Left renal pelvis (tissue), 4 donors: ENCODE measurements at regions not wholly inside any gene's neighbourhood (a gene's known extent, or its start where the extent isn't known, plus 50 kb on each side); places are given as distances from the start of the nearest gene placed in this dataset.
"Not testable (repeated sequence)": the region's sequence is repeated elsewhere in the genome, so short reads cannot be mapped to it uniquely, and the experiment has no call there.

ENCODE experiments used
- DNase-seq, 4 donors: peaks; one replicate each; pipeline ENCODE4 v3.0.0-alpha.2; 2013; ENCODE audit warnings: low read depth in 4 of 4, low spot score in 3 of 4

GRCh38 chr6:78631976-78632375, 235.4 kb upstream of the IRAK1BP1 start:
- DNase-seq: no peak

GRCh38 chr6:78639111-78640110, 227.9 kb upstream of the IRAK1BP1 start:
- DNase-seq: no peak

GRCh38 chr6:78643976-78644375, 223.4 kb upstream of the IRAK1BP1 start:
- not testable (repeated sequence) for DNase-seq

DNA sequence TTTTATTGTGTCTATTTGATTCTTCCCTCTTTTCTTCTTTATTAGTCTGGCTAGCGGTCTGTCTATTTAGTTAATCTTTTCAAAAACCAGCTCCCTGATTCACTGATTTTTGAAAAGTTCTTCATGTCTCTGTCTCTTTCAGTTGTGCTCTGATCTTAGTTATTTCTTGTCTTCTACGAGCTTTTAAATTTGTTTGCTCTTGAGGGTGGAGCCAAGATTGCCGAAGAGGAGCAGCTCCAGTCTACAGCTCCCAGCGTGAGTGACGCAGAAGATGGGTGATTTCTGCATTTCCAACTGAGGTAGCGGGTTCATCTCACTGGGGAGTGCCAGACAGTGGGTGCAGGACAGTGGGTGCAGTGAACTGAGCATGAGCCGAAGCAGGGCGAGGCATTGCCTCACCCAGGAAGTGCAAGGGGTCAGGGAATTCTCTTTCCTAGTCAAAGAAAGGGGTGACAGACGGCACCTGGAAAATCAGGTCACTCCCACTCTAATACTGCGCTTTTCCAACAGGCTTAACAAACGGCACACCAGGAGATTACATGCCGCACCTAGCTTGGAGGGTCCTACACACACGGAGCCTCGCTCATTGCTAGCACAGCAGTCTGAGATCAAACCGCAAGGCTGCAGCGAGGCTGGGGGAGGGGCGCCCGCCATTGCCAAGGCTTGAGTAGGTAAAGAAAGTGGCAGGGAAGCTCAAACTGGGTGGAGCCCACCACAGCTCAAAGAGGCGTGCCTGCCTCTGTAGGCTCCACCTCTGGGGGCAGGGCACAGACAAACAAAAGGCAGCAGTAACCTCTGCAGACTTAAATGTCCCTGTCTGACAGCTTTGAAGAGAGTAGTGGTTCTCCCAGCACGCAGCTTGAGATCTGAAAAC, 220.6 kb upstream of the IRAK1BP1 start:
- not testable (repeated sequence) for DNase-seq

DNA sequence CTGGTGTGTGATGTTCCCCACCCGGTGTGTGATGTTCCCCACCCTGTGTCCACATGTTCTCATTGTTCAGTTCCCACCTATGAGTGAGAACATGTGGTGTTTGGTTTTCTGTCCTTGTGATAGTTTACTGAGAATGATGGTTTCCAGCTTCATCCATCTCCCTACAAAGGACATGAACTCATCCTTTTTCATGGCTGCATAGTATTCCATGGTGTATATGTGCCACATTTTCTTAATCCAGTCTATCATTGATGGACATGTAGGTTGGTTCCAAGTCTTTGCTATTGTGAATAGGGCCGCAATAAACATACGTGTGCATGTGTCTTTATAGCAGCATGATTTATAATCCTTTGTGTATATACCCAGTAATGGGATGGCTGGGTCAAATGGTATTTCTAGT, 201.5 kb upstream of the IRAK1BP1 start:
- DNase-seq: not testable (repeated sequence)

DNA sequence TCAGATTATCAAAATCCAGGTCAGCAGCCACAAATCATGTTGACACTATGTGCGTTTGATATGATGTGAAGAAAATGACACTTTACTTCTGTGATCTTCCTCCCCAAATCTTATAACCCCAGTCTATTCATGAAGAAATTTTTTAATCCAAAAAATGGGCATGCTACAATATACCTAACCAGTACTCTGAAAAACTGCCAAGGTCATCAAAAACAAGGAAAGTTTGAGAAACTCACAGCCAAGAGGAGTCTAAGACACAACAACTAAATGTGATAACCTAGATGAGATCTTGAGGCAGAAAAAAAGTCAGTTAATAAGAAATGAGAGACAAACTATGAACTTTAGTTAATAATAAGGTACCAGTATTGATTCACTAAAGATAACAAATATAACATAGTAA, 200.6 kb upstream of the IRAK1BP1 start:
- no peak for DNase-seq

DNA sequence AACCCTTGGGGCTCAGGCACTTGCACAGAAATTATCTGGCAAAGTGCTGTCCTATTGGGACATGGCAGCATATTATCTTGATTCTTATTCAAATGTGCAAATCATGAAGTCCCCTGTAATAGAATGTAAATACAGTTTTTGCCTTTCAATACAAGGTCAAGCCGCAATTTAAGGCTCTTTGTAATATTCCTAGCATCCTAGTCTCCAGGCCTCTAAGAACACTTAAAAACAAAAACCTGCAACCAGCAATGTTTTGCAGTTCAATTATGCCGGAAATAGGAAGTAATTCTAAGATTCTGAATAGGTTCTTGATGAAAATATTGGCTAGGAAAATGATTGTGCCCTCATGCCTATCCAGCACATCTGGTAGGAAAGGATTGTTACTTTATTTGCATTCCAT, 197.2 kb upstream of the IRAK1BP1 start:
- no peak for DNase-seq

DNA sequence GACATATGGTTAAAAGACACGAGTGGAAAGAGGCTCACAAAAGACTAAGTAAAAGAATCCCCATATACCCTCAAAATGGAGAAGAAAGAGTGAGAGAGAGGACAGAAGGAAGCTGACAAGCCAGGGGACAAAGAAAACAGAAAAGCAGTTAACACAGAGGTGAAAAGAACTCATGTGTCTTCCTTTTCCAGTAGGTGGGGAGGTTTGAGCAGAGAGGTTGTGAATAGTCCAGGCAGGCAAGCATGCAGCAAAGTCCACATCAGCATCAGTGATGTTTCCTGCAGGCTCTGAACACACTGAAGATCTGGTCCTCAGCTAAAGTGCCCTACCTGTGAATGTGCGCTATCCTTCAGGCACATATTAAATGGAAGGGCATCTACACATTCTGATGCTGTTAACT, 196.5 kb upstream of the IRAK1BP1 start:
- DNase-seq: no peak

- not testable (repeated sequence) for DNase-seq
Measured at GRCh38 chr6:78676069-78677007, 191.0 kb upstream of the IRAK1BP1 start.

DNA sequence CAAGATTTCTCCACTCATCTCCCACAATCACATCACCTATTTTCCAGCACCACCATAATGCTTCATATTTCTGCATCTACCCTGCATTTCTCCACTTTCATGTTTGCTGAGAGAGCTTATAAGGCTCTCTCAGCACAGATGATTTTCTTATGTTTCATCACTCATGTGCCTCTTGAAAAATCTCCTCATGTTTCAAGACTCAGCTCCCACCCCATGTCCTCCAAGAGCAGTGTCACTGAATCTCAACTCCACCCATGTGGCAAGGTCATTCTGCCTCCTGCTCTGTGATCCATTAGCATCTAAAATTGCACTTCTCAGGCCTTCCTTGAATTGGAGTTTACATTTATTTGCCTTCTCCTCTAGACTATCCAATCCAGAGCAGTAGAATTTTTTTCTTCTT, 178.7 kb upstream of the IRAK1BP1 start:
- no peak for DNase-seq

DNA sequence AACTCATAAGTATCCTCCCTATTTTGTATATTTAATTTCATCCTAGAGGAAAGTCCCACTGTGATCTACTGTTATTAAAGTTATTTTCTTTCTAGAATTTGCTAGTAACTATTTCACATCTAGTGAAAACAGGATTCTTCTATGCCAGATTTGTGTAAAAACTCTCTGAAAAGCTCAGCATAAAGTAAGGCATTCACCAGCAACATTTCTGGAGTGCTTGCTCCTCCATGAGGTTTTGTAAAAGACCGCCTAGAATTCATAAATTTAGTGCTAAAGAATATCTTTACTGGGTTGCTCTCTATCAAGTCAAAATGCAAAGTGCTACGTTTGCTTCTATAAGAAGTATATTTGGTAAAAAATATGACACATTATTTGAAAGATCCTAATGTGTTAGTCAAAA, 173.5 kb upstream of the IRAK1BP1 start:
- DNase-seq: no peak

GRCh38 chr6:78694628-78695027, 172.7 kb upstream of the IRAK1BP1 start:
- DNase-seq: not testable (repeated sequence)

DNA sequence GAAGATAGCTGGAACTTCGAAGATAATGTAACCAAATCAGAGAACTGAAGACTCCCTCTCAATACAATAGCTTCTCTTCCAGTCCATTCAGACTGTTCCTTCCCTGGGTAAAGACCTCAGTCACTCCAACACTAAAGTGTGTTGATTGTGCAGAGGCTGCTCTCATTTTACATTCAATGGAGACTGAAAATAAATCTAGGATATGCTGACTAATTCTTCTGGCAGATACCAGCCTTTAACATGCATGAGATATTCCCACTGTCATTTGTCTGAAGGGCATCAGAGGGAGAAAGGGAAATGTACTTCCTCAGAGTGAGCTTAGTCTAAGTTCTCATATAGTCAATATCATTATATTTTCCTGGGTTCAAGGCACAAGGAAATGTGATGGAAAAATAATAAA, 166.4 kb upstream of the IRAK1BP1 start:
- no peak for DNase-seq

- DNase-seq: no peak
Measured at GRCh38 chr6:78701407-78701806, 165.9 kb upstream of the IRAK1BP1 start.

DNA sequence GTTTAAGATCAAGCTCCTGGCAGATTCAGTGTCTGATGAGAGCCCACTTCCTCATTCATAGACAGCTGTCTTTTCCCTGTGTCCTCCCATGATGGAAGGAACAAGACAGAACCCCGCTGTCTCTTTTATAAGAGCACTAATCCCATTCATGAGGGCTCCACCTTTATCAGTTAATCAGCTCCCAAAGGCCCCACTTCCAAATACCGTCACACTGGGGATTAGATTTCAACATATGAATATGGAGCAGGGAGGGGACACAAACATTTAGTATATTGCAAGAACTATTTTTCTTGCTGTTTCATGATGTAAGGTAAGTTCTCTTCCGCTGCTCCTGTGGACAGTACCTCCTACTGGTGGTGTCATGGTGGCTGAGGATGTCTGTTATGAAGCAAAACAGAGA, 158.3 kb upstream of the IRAK1BP1 start:
- DNase-seq: no peak

DNA sequence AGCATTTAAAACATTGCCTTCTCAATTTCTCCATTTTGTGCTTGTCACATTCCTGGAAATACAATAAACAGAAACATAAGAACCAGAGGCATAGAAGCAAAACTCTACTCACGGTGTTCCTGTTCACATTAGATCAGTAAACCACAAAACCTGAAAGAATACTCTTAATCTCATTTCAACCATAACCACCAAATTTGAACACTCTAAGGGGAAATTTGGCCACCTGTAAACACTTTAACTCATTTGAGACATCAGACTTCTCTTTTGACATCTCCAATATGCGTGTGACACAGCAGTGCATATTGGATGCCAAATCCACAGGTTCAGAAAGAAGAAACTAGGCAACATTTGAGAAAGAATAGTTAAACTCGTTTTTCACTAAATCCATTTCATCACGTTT, 153.8 kb upstream of the IRAK1BP1 start:
- no peak for DNase-seq

DNA sequence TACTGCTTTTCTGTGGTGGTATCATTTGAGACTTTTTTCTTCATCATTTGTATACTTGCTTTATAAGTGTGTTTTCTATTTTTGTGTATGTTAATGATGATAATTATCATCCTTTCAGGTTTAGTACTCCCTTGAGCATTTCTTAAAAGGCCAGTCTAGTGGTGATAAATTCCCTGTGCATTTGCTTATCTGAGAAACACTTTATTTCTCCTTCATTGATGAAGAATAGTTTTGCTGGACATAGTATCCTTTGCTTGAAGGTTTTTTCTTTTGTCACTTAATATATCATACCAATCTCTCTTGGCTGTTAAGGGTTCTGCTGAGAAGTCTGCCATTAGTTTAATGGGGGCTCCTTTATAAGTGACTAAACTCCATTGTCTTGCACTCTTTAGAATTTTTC, 123.2 kb upstream of the IRAK1BP1 start:
- DNase-seq: no peak

GRCh38 chr6:78746457-78746856, 120.9 kb upstream of the IRAK1BP1 start:
- DNase-seq: no peak

DNA sequence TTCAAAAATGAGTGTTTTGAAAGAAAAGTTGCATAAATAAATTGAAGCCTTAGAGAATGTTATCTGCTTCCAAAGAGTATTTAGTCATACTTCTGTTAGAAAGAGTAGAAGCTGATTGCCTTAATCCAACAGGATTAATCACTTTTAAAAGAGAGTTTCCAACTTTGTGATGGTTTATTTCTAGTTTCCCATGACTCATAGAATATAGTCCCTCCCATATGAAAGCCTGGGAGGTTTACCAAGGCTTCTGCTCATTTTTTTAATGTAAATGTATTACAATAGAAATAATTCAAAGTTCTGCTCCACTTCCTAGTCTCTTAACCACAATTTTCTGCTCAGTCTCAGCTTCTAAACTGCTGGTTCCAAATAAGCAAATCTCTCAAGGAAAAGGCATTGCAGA, 118.0 kb upstream of the IRAK1BP1 start:
- no peak for DNase-seq

- DNase-seq: not testable (repeated sequence)
Measured at GRCh38 chr6:78758297-78758798, 109.0 kb upstream of the IRAK1BP1 start.
